ENCODE measurements at regions not wholly inside any gene's neighbourhood (a gene's known extent, or its start where the extent isn't known, plus 50 kb on each side); places are given as distances from the start of the nearest gene placed in this dataset.
"Not testable (repeated sequence)": the region's sequence is repeated elsewhere in the genome, so short reads cannot be mapped to it uniquely, and the experiment has no call there.

DNA sequence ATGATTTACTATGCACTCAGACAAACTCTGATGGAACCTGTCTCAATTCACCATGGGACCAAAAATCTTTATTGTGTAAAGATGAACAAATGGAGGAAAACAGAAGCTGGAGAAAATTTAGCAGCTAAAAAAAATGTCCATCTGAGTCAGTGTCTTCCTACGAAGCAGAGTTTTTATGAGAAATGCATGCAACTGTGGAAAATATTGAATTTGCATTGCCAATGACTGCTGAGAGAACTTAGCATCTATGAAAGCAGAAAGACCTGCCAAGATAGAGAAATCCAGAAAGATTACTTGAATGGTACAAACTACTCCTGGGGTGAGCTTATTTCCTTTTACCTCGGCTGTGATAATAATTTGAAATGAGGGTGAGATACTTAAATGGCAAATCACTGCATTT lies 289.7 kb upstream of the GCFC2 start:
- H3K4me3 ChIP-seq (ENCODE audit: low read length) = no peak overlapping the region
- H3F3A ChIP-seq (ENCODE audit: insufficient read depth, low read length) = no peaks in the 10 kb centered on the region
- H3K4me2 ChIP-seq (ENCODE audit: low read depth, low read length) = no peak overlapping the region
- no peak overlapping the region for H3K27ac ChIP-seq (ENCODE audit: low read length)
- H3K9ac ChIP-seq (ENCODE audit: low read length) = no peak overlapping the region
- H3K79me2 ChIP-seq (ENCODE audit: low read length) = no peaks in the 10 kb centered on the region
- H2AFZ ChIP-seq (ENCODE audit: low read length) = no peak overlapping the region
- H3K9me2 ChIP-seq (replicated peaks; ENCODE audit: insufficient read depth, low read length) = no peaks in the 10 kb centered on the region
- no peaks in the 10 kb centered on the region for H4K20me1 ChIP-seq (ENCODE audit: insufficient read depth, low read length)
- H3K4me1 ChIP-seq (ENCODE audit: low read length) = no peaks in the 10 kb centered on the region
- DNase-seq = no peak
- H3K27me3 ChIP-seq (replicated peaks; ENCODE audit: insufficient read depth, low read length) = no peaks in the 10 kb centered on the region
- no peaks in the 10 kb centered on the region for H3K36me3 ChIP-seq (replicated peaks; ENCODE audit: insufficient read depth, low read length)
- TF ChIP-seq, protein P1, sequence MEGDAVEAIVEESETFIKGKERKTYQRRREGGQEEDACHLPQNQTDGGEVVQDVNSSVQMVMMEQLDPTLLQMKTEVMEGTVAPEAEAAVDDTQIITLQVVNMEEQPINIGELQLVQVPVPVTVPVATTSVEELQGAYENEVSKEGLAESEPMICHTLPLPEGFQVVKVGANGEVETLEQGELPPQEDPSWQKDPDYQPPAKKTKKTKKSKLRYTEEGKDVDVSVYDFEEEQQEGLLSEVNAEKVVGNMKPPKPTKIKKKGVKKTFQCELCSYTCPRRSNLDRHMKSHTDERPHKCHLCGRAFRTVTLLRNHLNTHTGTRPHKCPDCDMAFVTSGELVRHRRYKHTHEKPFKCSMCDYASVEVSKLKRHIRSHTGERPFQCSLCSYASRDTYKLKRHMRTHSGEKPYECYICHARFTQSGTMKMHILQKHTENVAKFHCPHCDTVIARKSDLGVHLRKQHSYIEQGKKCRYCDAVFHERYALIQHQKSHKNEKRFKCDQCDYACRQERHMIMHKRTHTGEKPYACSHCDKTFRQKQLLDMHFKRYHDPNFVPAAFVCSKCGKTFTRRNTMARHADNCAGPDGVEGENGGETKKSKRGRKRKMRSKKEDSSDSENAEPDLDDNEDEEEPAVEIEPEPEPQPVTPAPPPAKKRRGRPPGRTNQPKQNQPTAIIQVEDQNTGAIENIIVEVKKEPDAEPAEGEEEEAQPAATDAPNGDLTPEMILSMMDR (IDR thresholded peaks at IDR 0.05; ENCODE audit: low read length) = no peak
- TF ChIP-seq EZH2 (optimal IDR thresholded peaks at IDR 0.05; ENCODE audit: low read depth, low read length) = no peak
- no peak for TF ChIP-seq EZH2phosphoT487 (IDR thresholded peaks at IDR 0.05; ENCODE audit: low read length)
- H3K9me3 ChIP-seq (replicated peaks; ENCODE audit: insufficient read depth, low read length) = no peaks in the 10 kb centered on the region

DNA sequence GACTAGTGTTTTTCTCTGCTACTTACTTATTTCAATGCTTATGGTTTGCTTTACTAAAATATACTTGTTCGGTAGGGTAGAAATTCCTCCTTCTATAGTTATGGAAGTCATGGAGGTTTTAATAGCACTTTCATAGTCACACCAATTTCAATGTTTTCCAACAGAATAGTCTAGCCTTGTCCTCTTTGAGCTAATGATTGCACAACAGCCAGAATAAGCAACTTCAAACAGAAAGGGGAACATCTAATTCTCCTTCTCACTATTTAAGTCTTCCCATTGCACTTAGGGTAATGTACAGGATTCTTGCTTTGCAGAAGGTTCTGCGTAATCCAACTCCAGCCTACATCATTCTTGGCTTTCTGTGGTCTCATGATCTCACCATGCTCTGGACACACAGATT lies 287.7 kb upstream of the GCFC2 start:
- TF ChIP-seq, protein P1 (IDR thresholded peaks at IDR 0.05; ENCODE audit: low read length) = no peak
- TF ChIP-seq EZH2phosphoT487 (IDR thresholded peaks at IDR 0.05; ENCODE audit: low read length) (no peak), EZH2 (optimal IDR thresholded peaks at IDR 0.05; ENCODE audit: low read depth, low read length) (no peak)
- Histone ChIP-seq H3K4me2 (ENCODE audit: low read depth, low read length) (no peak overlapping the region), H3K4me1 (ENCODE audit: low read length) (no peaks in the 10 kb centered on the region), H3K27ac (ENCODE audit: low read length) (no peak overlapping the region), H3K27me3 (replicated peaks; ENCODE audit: insufficient read depth, low read length) (no peaks in the 10 kb centered on the region), H3K9me2 (replicated peaks; ENCODE audit: insufficient read depth, low read length) (no peaks in the 10 kb centered on the region), H3K4me3 (ENCODE audit: low read length) (no peak overlapping the region), H2AFZ (ENCODE audit: low read length) (no peak overlapping the region), H3K9me3 (replicated peaks; ENCODE audit: insufficient read depth, low read length) (no peaks in the 10 kb centered on the region), H4K20me1 (ENCODE audit: insufficient read depth, low read length) (no peaks in the 10 kb centered on the region), H3K79me2 (ENCODE audit: low read length) (no peaks in the 10 kb centered on the region), H3K36me3 (replicated peaks; ENCODE audit: insufficient read depth, low read length) (no peaks in the 10 kb centered on the region), H3K9ac (ENCODE audit: low read length) (no peak overlapping the region), H3F3A (ENCODE audit: insufficient read depth, low read length) (no peaks in the 10 kb centered on the region)
- no peak for DNase-seq

DNA sequence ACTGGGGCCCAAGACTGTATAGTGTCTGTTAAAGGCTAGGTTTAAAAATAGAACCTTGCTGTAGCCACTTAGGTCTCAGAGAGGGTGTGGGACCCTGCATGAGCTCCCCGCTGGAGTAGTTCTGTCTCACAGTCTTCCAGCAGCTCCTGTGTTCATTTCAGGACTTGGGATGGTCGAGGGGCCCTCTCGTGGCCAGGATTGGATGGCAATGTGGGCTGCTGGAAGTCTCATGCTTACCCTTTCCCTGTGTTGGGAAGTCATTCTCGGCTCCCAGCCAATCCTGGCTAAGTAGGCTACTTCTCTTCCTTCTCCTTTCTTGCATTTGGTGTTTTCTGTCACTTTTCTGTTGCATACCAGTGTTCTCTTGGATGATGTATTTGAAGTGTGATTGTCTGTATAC lies 284.0 kb upstream of the GCFC2 start:
- Histone ChIP-seq H3K79me2 (ENCODE audit: low read length) (no peaks in the 10 kb centered on the region), H3K36me3 (replicated peaks; ENCODE audit: insufficient read depth, low read length) (no peaks in the 10 kb centered on the region), H3F3A (ENCODE audit: insufficient read depth, low read length) (no peaks in the 10 kb centered on the region), H3K9me2 (replicated peaks; ENCODE audit: insufficient read depth, low read length) (no peaks in the 10 kb centered on the region), H3K9me3 (replicated peaks; ENCODE audit: insufficient read depth, low read length) (no peaks in the 10 kb centered on the region), H3K27me3 (replicated peaks; ENCODE audit: insufficient read depth, low read length) (no peaks in the 10 kb centered on the region), H3K27ac (ENCODE audit: low read length) (no peak overlapping the region), H3K9ac (ENCODE audit: low read length) (no peak overlapping the region), H3K4me3 (ENCODE audit: low read length) (no peak overlapping the region), H4K20me1 (ENCODE audit: insufficient read depth, low read length) (no peaks in the 10 kb centered on the region), H3K4me1 (ENCODE audit: low read length) (no peaks in the 10 kb centered on the region), H3K4me2 (ENCODE audit: low read depth, low read length) (no peak overlapping the region), H2AFZ (ENCODE audit: low read length) (no peak overlapping the region)
- no peak for DNase-seq
- TF ChIP-seq EZH2 (optimal IDR thresholded peaks at IDR 0.05; ENCODE audit: low read depth, low read length) (no peak), EZH2phosphoT487 (IDR thresholded peaks at IDR 0.05; ENCODE audit: low read length) (no peak)
- TF ChIP-seq, protein P1 (IDR thresholded peaks at IDR 0.05; ENCODE audit: low read length) = no peak

DNA sequence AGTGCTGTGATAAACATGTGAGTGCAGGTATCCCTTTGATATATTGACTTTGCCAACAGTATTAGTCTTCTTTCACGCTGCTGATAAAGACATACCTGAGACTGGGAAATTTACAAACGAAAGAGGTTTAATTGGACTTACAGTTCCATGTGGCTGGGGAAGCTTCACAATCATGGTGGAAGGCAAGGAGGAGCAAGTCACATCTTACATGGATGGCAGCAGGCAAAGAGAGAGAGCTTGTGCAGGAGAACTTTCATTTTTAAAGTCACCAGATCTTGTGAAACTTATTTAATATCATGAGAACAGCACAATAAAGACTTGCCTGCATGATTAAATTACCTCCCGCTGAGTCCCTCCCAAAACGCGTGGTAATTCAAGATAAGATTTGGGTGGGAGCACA lies 277.9 kb upstream of the GCFC2 start:
- not testable (repeated sequence) for H3K27me3 ChIP-seq (replicated peaks; ENCODE audit: insufficient read depth, low read length); H3K9me2 ChIP-seq (replicated peaks; ENCODE audit: insufficient read depth, low read length); H3K4me3 ChIP-seq (ENCODE audit: low read length); DNase-seq; H3K4me2 ChIP-seq (ENCODE audit: low read depth, low read length); H3K9ac ChIP-seq (ENCODE audit: low read length); H2AFZ ChIP-seq (ENCODE audit: low read length); H3K36me3 ChIP-seq (replicated peaks; ENCODE audit: insufficient read depth, low read length); H3K9me3 ChIP-seq (replicated peaks; ENCODE audit: insufficient read depth, low read length); H4K20me1 ChIP-seq (ENCODE audit: insufficient read depth, low read length); H3K27ac ChIP-seq (ENCODE audit: low read length); H3F3A ChIP-seq (ENCODE audit: insufficient read depth, low read length); H3K4me1 ChIP-seq (ENCODE audit: low read length); H3K79me2 ChIP-seq (ENCODE audit: low read length)
